Lower leg skin (tissue), 3 donors: ENCODE measurements at regions not wholly inside any gene's neighbourhood (a gene's known extent, or its start where the extent isn't known, plus 50 kb on each side); places are given as distances from the start of the nearest gene placed in this dataset.

Experiments used
- POLR2A ChIP-seq, 2 donors: fragments of 450-650 bp; IDR thresholded peaks; one replicate each; pipeline ENCODE4 v1.6.1; 2016 to 2017; ENCODE audit warnings: antibody characterized with exemption in 2 of 2, mild to moderate bottlenecking in 1 of 2, moderate library complexity in 1 of 2
- TF ChIP-seq, protein P1 (sequence below), 3 donors: fragments of 450-650 bp; IDR thresholded peaks; one replicate each; pipeline ENCODE4 v1.5.1; 2016; ENCODE audit warnings: antibody characterized with exemption in 3 of 3, mild to moderate bottlenecking in 3 of 3, moderate library complexity in 2 of 3

GRCh38 chr1:218886101-218886871 is 287.4 kb upstream of the LYPLAL1 start:
- TF ChIP-seq, protein P1, sequence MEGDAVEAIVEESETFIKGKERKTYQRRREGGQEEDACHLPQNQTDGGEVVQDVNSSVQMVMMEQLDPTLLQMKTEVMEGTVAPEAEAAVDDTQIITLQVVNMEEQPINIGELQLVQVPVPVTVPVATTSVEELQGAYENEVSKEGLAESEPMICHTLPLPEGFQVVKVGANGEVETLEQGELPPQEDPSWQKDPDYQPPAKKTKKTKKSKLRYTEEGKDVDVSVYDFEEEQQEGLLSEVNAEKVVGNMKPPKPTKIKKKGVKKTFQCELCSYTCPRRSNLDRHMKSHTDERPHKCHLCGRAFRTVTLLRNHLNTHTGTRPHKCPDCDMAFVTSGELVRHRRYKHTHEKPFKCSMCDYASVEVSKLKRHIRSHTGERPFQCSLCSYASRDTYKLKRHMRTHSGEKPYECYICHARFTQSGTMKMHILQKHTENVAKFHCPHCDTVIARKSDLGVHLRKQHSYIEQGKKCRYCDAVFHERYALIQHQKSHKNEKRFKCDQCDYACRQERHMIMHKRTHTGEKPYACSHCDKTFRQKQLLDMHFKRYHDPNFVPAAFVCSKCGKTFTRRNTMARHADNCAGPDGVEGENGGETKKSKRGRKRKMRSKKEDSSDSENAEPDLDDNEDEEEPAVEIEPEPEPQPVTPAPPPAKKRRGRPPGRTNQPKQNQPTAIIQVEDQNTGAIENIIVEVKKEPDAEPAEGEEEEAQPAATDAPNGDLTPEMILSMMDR (IDR thresholded peaks at IDR 0.05), result no peak
- TF ChIP-seq POLR2A (IDR thresholded peaks at IDR 0.05), result no peak
